Hematopoietic multipotent progenitor cell treated with erythropoietin and hydrocortisone succinate and interleukin-3 and kit ligand, for 15 days (in vitro differentiated cells): ENCODE measurements at regions not wholly inside any gene's neighbourhood (a gene's known extent, or its start where the extent isn't known, plus 50 kb on each side); places are given as distances from the start of the nearest gene placed in this dataset.

Experiments
- DNase-seq: peaks from one replicate; pipeline ENCODE4 v3.0.0-alpha.2; 2015; ENCODE audit warnings: low spot score

- DNase-seq: no peak
These were observed 225.6 kb upstream of the LCORL start for GRCh38 chr4:18247189-18247588.

- no peak for DNase-seq
These were observed 221.6 kb upstream of the LCORL start for GRCh38 chr4:18242919-18243693.

- no peak for DNase-seq
These were observed 220.2 kb upstream of the LCORL start for GRCh38 chr4:18241727-18242126.

GRCh38 chr4:18234108-18234507 lies 212.6 kb upstream of the LCORL start:
- no peak for DNase-seq

- no peak for DNase-seq
These were observed 210.2 kb upstream of the LCORL start for GRCh38 chr4:18231726-18232125.

- DNase-seq: no peak
These were observed 206.3 kb upstream of the LCORL start for GRCh38 chr4:18227880-18228279.

- DNase-seq: no peak
These were observed 193.0 kb upstream of the LCORL start for GRCh38 chr4:18214411-18215055.

- DNase-seq: no peak
These were observed 192.1 kb upstream of the LCORL start for GRCh38 chr4:18213576-18214198.

GRCh38 chr4:18209448-18209847 lies 187.9 kb upstream of the LCORL start:
- no peak for DNase-seq

GRCh38 chr4:18203966-18204365 lies 182.4 kb upstream of the LCORL start:
- DNase-seq: no peak

GRCh38 chr4:18202486-18202885 lies 180.9 kb upstream of the LCORL start:
- DNase-seq: no peak

GRCh38 chr4:18201885-18202284 lies 180.3 kb upstream of the LCORL start:
- no peak for DNase-seq

- DNase-seq: no peak
These were observed 177.1 kb upstream of the LCORL start for GRCh38 chr4:18198653-18199052.

GRCh38 chr4:18197467-18197866 lies 175.9 kb upstream of the LCORL start:
- DNase-seq: no peak

GRCh38 chr4:18194278-18194677 lies 172.7 kb upstream of the LCORL start:
- DNase-seq: no peak

GRCh38 chr4:18192901-18193300 lies 171.3 kb upstream of the LCORL start:
- no peak for DNase-seq

- no peak for DNase-seq
These were observed 163.9 kb upstream of the LCORL start for GRCh38 chr4:18185491-18185890.

GRCh38 chr4:18180892-18181291 lies 159.3 kb upstream of the LCORL start:
- DNase-seq: no peak

GRCh38 chr4:18180122-18180521 lies 158.6 kb upstream of the LCORL start:
- no peak for DNase-seq

- no peak for DNase-seq
These were observed 150.3 kb upstream of the LCORL start for GRCh38 chr4:18171896-18172295.

- DNase-seq: no peak
These were observed 146.3 kb upstream of the LCORL start for GRCh38 chr4:18167831-18168230.

GRCh38 chr4:18166925-18167324 lies 145.4 kb upstream of the LCORL start:
- DNase-seq: no peak

GRCh38 chr4:18162453-18162852 lies 140.9 kb upstream of the LCORL start:
- DNase-seq: no peak
